IMR-90 (cell line): ENCODE measurements at regions not wholly inside any gene's neighbourhood (a gene's known extent, or its start where the extent isn't known, plus 50 kb on each side); places are given as distances from the start of the nearest gene placed in this dataset.

Experiments
- ATAC-seq: fragments of 200-7000 bp; cut with Tn5 transposase; 2 replicates; pipeline ENCODE4 v1.9.1; 2020; ENCODE audit warnings: low read depth, mild to moderate bottlenecking, moderate library complexity
- BruUV-seq: library from RNA; stranded (reverse); fragments of 400-500 nt; replicated peaks from 2 replicates; lab custom pipeline; 2021; lab: Mats Ljungman, UMichigan
- CTCF ChIA-PET: fragments of 300-600 bp; formaldehyde crosslinking; extraction: SDS; loops from one replicate; lab custom pipeline; 2021; ENCODE audit warnings: antibody characterized with exemption; lab: Yijun Ruan, JAX
- POLR2A ChIA-PET: fragments of 300-600 bp; sonication (Branson Sonifier 250); formaldehyde crosslinking; loops from one replicate; lab custom pipeline; 2022; ENCODE audit warnings: antibody characterized with exemption; ENCODE audit not compliant: unreplicated experiment; lab: Charles Lee
- DNase-seq: peaks from one replicate; pipeline ENCODE4 v3.0.0; 2013
- H2AFZ ChIP-seq: replicated peaks from 2 replicates; pipeline ENCODE3; 2013; ENCODE audit warnings: low read length, mild to moderate bottlenecking; ENCODE audit not compliant: poor library complexity
- H2AK5ac ChIP-seq: 2 replicates; pipeline ENCODE4 v1.6.1; 2013; ENCODE audit warnings: low read depth, low read length, inconsistent platforms
- H2AK9ac ChIP-seq: replicated peaks from 2 replicates; pipeline ENCODE3; 2013; ENCODE audit warnings: mild to moderate bottlenecking, low read depth, low read length, moderate library complexity; ENCODE audit not compliant: poor library complexity
- H2BK120ac ChIP-seq: 2 replicates; pipeline ENCODE4 v1.6.1; 2013; ENCODE audit warnings: low read depth, low read length, inconsistent platforms
- H2BK15ac ChIP-seq: 3 replicates; pipeline ENCODE4 v1.6.1; 2013; ENCODE audit warnings: low read depth, low read length, inconsistent platforms
- H2BK20ac ChIP-seq: 2 replicates; pipeline ENCODE4 v1.6.1; 2013; ENCODE audit warnings: low read depth, mild to moderate bottlenecking, inconsistent platforms, low read length, moderate library complexity
- H2BK5ac ChIP-seq: 2 replicates; pipeline ENCODE4 v1.6.1; 2013; ENCODE audit warnings: mild to moderate bottlenecking, low read depth, low read length, inconsistent platforms; ENCODE audit not compliant: poor library complexity, severe bottlenecking
- H3K14ac ChIP-seq: replicated peaks from 2 replicates; pipeline ENCODE4 v1.6.1; 2013; ENCODE audit warnings: low read depth, low read length, inconsistent platforms
- H3K18ac ChIP-seq: 2 replicates; pipeline ENCODE4 v1.6.1; 2013; ENCODE audit warnings: low read depth, low read length, control low read depth
- H3K23ac ChIP-seq: 2 replicates; pipeline ENCODE4 v1.6.1; 2013; ENCODE audit warnings: low read depth, low read length, inconsistent platforms
- H3K27ac ChIP-seq: 2 replicates; pipeline ENCODE4 v1.5.1; 2013; ENCODE audit warnings: mild to moderate bottlenecking, control low read depth, low read length; ENCODE audit not compliant: insufficient read depth
- H3K27me3 ChIP-seq: 2 replicates; pipeline ENCODE4 v1.6.1; 2013; ENCODE audit warnings: low read length; ENCODE audit not compliant: control insufficient read depth, insufficient read depth
- H3K36me3 ChIP-seq: 2 replicates; pipeline ENCODE4 v1.6.1; 2013; ENCODE audit warnings: low read length, mixed read lengths; ENCODE audit not compliant: control insufficient read depth, insufficient read depth
- H3K4ac ChIP-seq: 2 replicates; pipeline ENCODE4 v1.6.1; 2013; ENCODE audit warnings: low read depth, low read length, inconsistent platforms
- H3K4me1 ChIP-seq: 2 replicates; pipeline ENCODE4 v1.6.1; 2013; ENCODE audit warnings: low read length, mixed read lengths; ENCODE audit not compliant: control insufficient read depth, insufficient read depth
- H3K4me2 ChIP-seq: 2 replicates; pipeline ENCODE4 v1.6.1; 2013; ENCODE audit warnings: low read depth, mild to moderate bottlenecking, control low read depth, low read length, moderate library complexity
- H3K4me3 ChIP-seq: 2 replicates; pipeline ENCODE4 v1.5.1; 2013; ENCODE audit warnings: low read depth, mild to moderate bottlenecking, control low read depth, low read length, moderate library complexity; ENCODE audit not compliant: insufficient read depth
- H3K56ac ChIP-seq: 2 replicates; pipeline ENCODE4 v1.6.1; 2013; ENCODE audit warnings: low read length, inconsistent platforms; ENCODE audit not compliant: insufficient read depth; ENCODE audit errors: extremely low read depth
- H3K79me1 ChIP-seq, 2 experiments: 2 replicates each; pipeline ENCODE4 v1.6.1; 2013; ENCODE audit warnings: low read length in 2 of 2, inconsistent platforms in 1 of 2, low read depth in 1 of 2
- H3K9ac ChIP-seq: 2 replicates; pipeline ENCODE4 v1.6.1; 2013; ENCODE audit warnings: low read depth, low read length, control low read depth
- H3K9me1 ChIP-seq: 2 replicates; pipeline ENCODE4 v1.6.1; 2013; ENCODE audit warnings: low read length, inconsistent platforms; ENCODE audit not compliant: insufficient read depth
- H3K9me3 ChIP-seq: 2 replicates; pipeline ENCODE4 v1.6.1; 2013; ENCODE audit warnings: low read length; ENCODE audit not compliant: control insufficient read depth, insufficient read depth
- H4K20me1 ChIP-seq: 2 replicates; pipeline ENCODE4 v1.6.1; 2013; ENCODE audit warnings: low read length, inconsistent platforms; ENCODE audit not compliant: insufficient read depth
- H4K5ac ChIP-seq: 2 replicates; pipeline ENCODE4 v1.6.1; 2013; ENCODE audit warnings: mild to moderate bottlenecking, low read depth, low read length, control low read depth
- H4K8ac ChIP-seq, 2 experiments: 2 replicates each; pipeline ENCODE4 v1.6.1; 2013; ENCODE audit warnings: low read depth in 2 of 2, low read length in 2 of 2, control low read depth in 1 of 2, inconsistent platforms in 1 of 2
- H4K91ac ChIP-seq: 2 replicates; pipeline ENCODE4 v1.6.1; 2013; ENCODE audit warnings: low read depth, low read length, inconsistent platforms; ENCODE audit not compliant: insufficient read depth
- BHLHE40 ChIP-seq: fragments of 150-350 bp; IDR thresholded peaks from 2 replicates; pipeline ENCODE4 v1.6.1; 2016; ENCODE audit warnings: mild to moderate bottlenecking, low read depth, low read length
- CEBPB ChIP-seq: IDR thresholded peaks from 2 replicates; pipeline ENCODE4 v1.6.1; 2012; ENCODE audit warnings: low read depth, low read length, improper control_type of control experiment
- CHD1 ChIP-seq: IDR thresholded peaks from 2 replicates; pipeline ENCODE4 v1.6.1; 2012; ENCODE audit warnings: low read depth, low read length, improper control_type of control experiment
- CTCF ChIP-seq: conservative IDR thresholded peaks from 2 replicates; pipeline ENCODE4 v1.5.1; 2012; ENCODE audit warnings: mild to moderate bottlenecking, low read depth, low read length, improper control_type of control experiment
- ELK1 ChIP-seq: fragments of 150-350 bp; IDR thresholded peaks from 2 replicates; pipeline ENCODE4 v1.6.1; 2016; ENCODE audit warnings: low read depth, mild to moderate bottlenecking, low read length, moderate library complexity, borderline replicate concordance
- FOS ChIP-seq: fragments of 150-350 bp; IDR thresholded peaks from 2 replicates; pipeline ENCODE4 v1.6.1; 2016; ENCODE audit warnings: low read depth, low read length
- MAFK ChIP-seq: IDR thresholded peaks from 2 replicates; pipeline ENCODE4 v1.6.1; 2012; ENCODE audit warnings: low read depth, low read length, improper control_type of control experiment
- MAZ ChIP-seq: IDR thresholded peaks from 2 replicates; pipeline ENCODE4 v1.6.1; 2012; ENCODE audit warnings: low read depth, mild to moderate bottlenecking, low read length, improper control_type of control experiment, moderate library complexity, borderline replicate concordance
- MXI1 ChIP-seq: IDR thresholded peaks from 2 replicates; pipeline ENCODE4 v1.6.1; 2012; ENCODE audit warnings: low read depth, mild to moderate bottlenecking, low read length, moderate library complexity, borderline replicate concordance
- NFE2L2 ChIP-seq: fragments of 150-350 bp; IDR thresholded peaks from 2 replicates; pipeline ENCODE4 v1.6.1; 2016; ENCODE audit warnings: low read depth, mild to moderate bottlenecking, low read length
- POLR2A ChIP-seq: IDR thresholded peaks from 2 replicates; pipeline ENCODE4 v1.6.1; 2012; ENCODE audit warnings: mild to moderate bottlenecking, low read depth, low read length
- RAD21 ChIP-seq: IDR thresholded peaks from 2 replicates; pipeline ENCODE4 v1.6.1; 2012; ENCODE audit warnings: low read length, improper control_type of control experiment
- RCOR1 ChIP-seq: IDR thresholded peaks from 2 replicates; pipeline ENCODE4 v1.6.1; 2012; ENCODE audit warnings: mild to moderate bottlenecking, low read length, improper control_type of control experiment; ENCODE audit not compliant: insufficient replicate concordance
- RFX5 ChIP-seq: IDR thresholded peaks from 2 replicates; pipeline ENCODE4 v1.8.0; 2012; ENCODE audit warnings: low read depth, mild to moderate bottlenecking, low read length, moderate library complexity
- SMC3 ChIP-seq: fragments of 150-350 bp; IDR thresholded peaks from 2 replicates; pipeline ENCODE4 v1.6.1; 2016; ENCODE audit warnings: low read depth, mild to moderate bottlenecking, antibody characterized with exemption, low read length, moderate library complexity
- USF2 ChIP-seq: fragments of 150-350 bp; IDR thresholded peaks from 2 replicates; pipeline ENCODE4 v1.6.1; 2017; ENCODE audit warnings: mild to moderate bottlenecking, antibody characterized with exemption, low read length, low read depth
- WGBS, 2 experiments: methylation state at CpG; one replicate each; pipeline versions ENCODE4 v1.1.5 to v1.1.7; 2013; ENCODE audit warnings: missing lambda C conversion rate in 2 of 2; ENCODE audit not compliant: insufficient read length in 1 of 2; ENCODE audit errors: extremely low coverage in 2 of 2; 5-methylcytosine and 5-hydroxymethylcytosine counted together
- dilution Hi-C: fragments of 300-500 bp; cut with HindIII; formaldehyde crosslinking; loops from one replicate; pipeline ENCODE4 v1.14.3; 2018; ENCODE audit warnings: low sequenced_read_pairs; ENCODE audit not compliant: unreplicated experiment
- in situ Hi-C: fragments of 300-500 bp; cut with MboI; formaldehyde crosslinking; loops from 3 replicates; pipeline ENCODE4 v1.14.3; 2019; ENCODE audit warnings: low sequenced_read_pairs, inconsistent platforms, mixed read lengths
- intact Hi-C: fragments of 100-400 bp; cut with micrococcal nuclease; formaldehyde crosslinking; loops from 2 replicates; pipeline ENCODE4 v1.10.0; 2022

GRCh38 chr3:64940596-64941348 lies 253.0 kb upstream of the ADAMTS9 start:
- dilution Hi-C loops (no loop called here), in situ Hi-C loops (no loop called here), intact Hi-C loops (no loop called here)
- Histone ChIP-seq H4K91ac (no peak overlapping the region), H3K4ac (no peak overlapping the region), H2BK15ac (no peak overlapping the region), H3K4me3 (no peak overlapping the region), H2AFZ (no peak overlapping the region), H3K4me1 (no peaks in the 10 kb centered on the region), H2BK120ac (no peak overlapping the region), H3K27me3 (no peaks in the 10 kb centered on the region; the same call in 1 of the 2 replicates), H3K79me1 (no peaks in the 10 kb centered on the region), H3K4me2 (no peak overlapping the region), H3K36me3 (no peaks in the 10 kb centered on the region), H4K8ac (no peak overlapping the region), H3K18ac (no peak overlapping the region), H3K14ac (no peak overlapping the region), H2AK9ac (no peak overlapping the region), H3K9ac (no peak overlapping the region), H3K27ac (no peak overlapping the region), H4K5ac (no peak overlapping the region), H3K56ac (no peak overlapping the region), H3K9me1 (no peaks in the 10 kb centered on the region), H3K23ac (no peak overlapping the region), H2BK20ac (no peak overlapping the region), H2BK5ac (no peak overlapping the region), H3K9me3 (no peaks in the 10 kb centered on the region), H4K20me1 (no peaks in the 10 kb centered on the region), H2AK5ac (no peak overlapping the region)
- ChIA-PET POLR2A (no interaction called here), CTCF (no interaction called here)
- no peak for TF ChIP-seq ELK1
- TF ChIP-seq MXI1 = no peak
- no peak for TF ChIP-seq USF2
- TF ChIP-seq RFX5 = no peak
- no peak for TF ChIP-seq FOS
- TF ChIP-seq SMC3 = no peak
- no peak for TF ChIP-seq RAD21
- TF ChIP-seq POLR2A = no peak
- no peak for TF ChIP-seq CTCF
- no peak for TF ChIP-seq CEBPB
- no peak for TF ChIP-seq CHD1
- no peak for TF ChIP-seq MAZ
- no peak for TF ChIP-seq BHLHE40
- no peak for TF ChIP-seq MAFK
- TF ChIP-seq RCOR1 = no peak
- no peak for TF ChIP-seq NFE2L2
- 73% methylated on average over 2 of the region's 10 CpGs; no CpG with 5 or more reads in 1 of the 2 experiments for WGBS, 2 experiments
- BruUV-seq = no TSS peak
- ATAC-seq (no peak), DNase-seq (no peak)
